ENCODE measurements at regions not wholly inside any gene's neighbourhood (a gene's known extent, or its start where the extent isn't known, plus 50 kb on each side); places are given as distances from the start of the nearest gene placed in this dataset.

- TF ChIP-seq CTCF (IDR thresholded peaks at IDR 0.05; ENCODE audit: extremely low read depth in 1 of 2, insufficient read depth in 1 of 2, low read depth in 1 of 2, low read length in 2 of 2) (no peak), POLR2A (IDR thresholded peaks at IDR 0.05; ENCODE audit: low read depth, low read length) (no peak), FOS (IDR thresholded peaks at IDR 0.05; ENCODE audit: borderline replicate concordance, insufficient read depth, low read length) (no peak), EZH2 (IDR thresholded peaks at IDR 0.05; ENCODE audit: borderline replicate concordance, low read depth, low read length, severe bottlenecking) (no peak), JUN (IDR thresholded peaks at IDR 0.05; ENCODE audit: borderline replicate concordance, insufficient read depth, insufficient read length, low read depth) (no peak), MAX (IDR thresholded peaks at IDR 0.05; ENCODE audit: insufficient read depth, insufficient read length) (no peak), GATA2 (IDR thresholded peaks at IDR 0.05; ENCODE audit: insufficient read depth, insufficient read length, low read depth, low read length) (no peak), POLR2AphosphoS5 (IDR thresholded peaks at IDR 0.05; ENCODE audit: insufficient read depth, low read depth, low read length) (no peak), MYC (IDR thresholded peaks at IDR 0.05; ENCODE audit: low read depth, low read length) (no peak)
- CTCF ChIA-PET: no interaction called here
- Histone ChIP-seq H3K27me3 (ENCODE audit: control insufficient read depth in 2 of 2, insufficient read depth in 2 of 2, low read length in 2 of 2) (no peaks in the 10 kb centered on the region), H3K9me3 (replicated peaks; ENCODE audit: control insufficient read depth, insufficient read depth, low read length) (no peaks in the 10 kb centered on the region), H3K4me2 (ENCODE audit: insufficient read depth, low read length) (no peak overlapping the region), H3K9ac (replicated peaks; ENCODE audit: extremely low read depth, insufficient read depth, low read length) (no peak overlapping the region), H3K9me1 (replicated peaks; ENCODE audit: control insufficient read depth, extremely low read depth, insufficient read depth, low read length) (no peaks in the 10 kb centered on the region), H3K4me1 (ENCODE audit: control insufficient read depth, extremely low read depth, insufficient read depth, low read length) (no peaks in the 10 kb centered on the region), H2AFZ (ENCODE audit: low read depth, low read length) (no peak overlapping the region), H3K4me3 (replicated peaks in 1 of 3; ENCODE audit: insufficient read depth in 1 of 3, low read depth in 1 of 3, low read length in 3 of 3) (no peak overlapping the region), H3K36me3 (ENCODE audit: control insufficient read depth in 2 of 2, extremely low read depth in 1 of 2, insufficient read depth in 2 of 2, low read length in 2 of 2) (no peaks in the 10 kb centered on the region), H3K79me2 (ENCODE audit: control insufficient read depth, insufficient read depth, low read length) (no peaks in the 10 kb centered on the region), H3K27ac (ENCODE audit: insufficient read depth, low read depth, low read length) (no peak overlapping the region), H4K20me1 (replicated peaks; ENCODE audit: control insufficient read depth, extremely low read depth, insufficient read depth, low read length) (no peaks in the 10 kb centered on the region)
- POLR2A ChIA-PET: no interaction called here
- no peak for DNase-seq (ENCODE audit: low read depth, low spot score)
- FAIRE-seq: no peak
- intact Hi-C loops (cut with micrococcal nuclease) (no loop called here), dilution Hi-C loops (cut with MboI; ENCODE audit: extremely low pct_ligation_motif_present, low sequenced_read_pairs) (no loop called here)
- no TSS peak for BruUV-seq (replicated peaks)
Observed at GRCh38 chr3:36305929-36306520, 74.3 kb upstream of the STAC start.
